Left ventricle myocardium inferior (tissue), 1 donor: ENCODE measurements at regions not wholly inside any gene's neighbourhood (a gene's known extent, or its start where the extent isn't known, plus 50 kb on each side); places are given as distances from the start of the nearest gene placed in this dataset.
"Not testable (repeated sequence)": the region's sequence is repeated elsewhere in the genome, so short reads cannot be mapped to it uniquely, and the experiment has no call there.

Experiments
- DNase-seq: peaks from one replicate; pipeline ENCODE4 v3.0.0-alpha.2; 2020
- H3K27ac ChIP-seq: fragments of 200-600 bp; replicated peaks from 2 replicates; pipeline ENCODE4 v1.8.0; 2021
- H3K27me3 ChIP-seq: fragments of 200-600 bp; 2 replicates; pipeline ENCODE4 v1.8.0; 2021; ENCODE audit warnings: low read depth
- H3K36me3 ChIP-seq: fragments of 200-600 bp; 2 replicates; pipeline ENCODE4 v1.8.0; 2021
- H3K4me1 ChIP-seq: fragments of 200-600 bp; 2 replicates; pipeline ENCODE4 v1.8.0; 2021
- H3K4me3 ChIP-seq: fragments of 200-600 bp; 2 replicates; pipeline ENCODE4 v1.8.0; 2021; ENCODE audit warnings: mild to moderate bottlenecking, moderate library complexity
- H3K9me3 ChIP-seq: fragments of 200-600 bp; replicated peaks from 2 replicates; pipeline ENCODE4 v1.8.0; 2021
- intact Hi-C: fragments of 100-400 bp; cut with micrococcal nuclease; formaldehyde crosslinking; loops from one replicate; pipeline ENCODE4 v1.11.0; 2022
- TF ChIP-seq, protein P1 (sequence below): fragments of 200-600 bp; IDR thresholded peaks from 2 replicates; pipeline ENCODE4 v1.8.0; 2021; ENCODE audit warnings: antibody characterized with exemption, mild to moderate bottlenecking, borderline replicate concordance
- donor health status: DM: no; HTN: yes; CAD: no; lungs with severe emphysema.

DNA sequence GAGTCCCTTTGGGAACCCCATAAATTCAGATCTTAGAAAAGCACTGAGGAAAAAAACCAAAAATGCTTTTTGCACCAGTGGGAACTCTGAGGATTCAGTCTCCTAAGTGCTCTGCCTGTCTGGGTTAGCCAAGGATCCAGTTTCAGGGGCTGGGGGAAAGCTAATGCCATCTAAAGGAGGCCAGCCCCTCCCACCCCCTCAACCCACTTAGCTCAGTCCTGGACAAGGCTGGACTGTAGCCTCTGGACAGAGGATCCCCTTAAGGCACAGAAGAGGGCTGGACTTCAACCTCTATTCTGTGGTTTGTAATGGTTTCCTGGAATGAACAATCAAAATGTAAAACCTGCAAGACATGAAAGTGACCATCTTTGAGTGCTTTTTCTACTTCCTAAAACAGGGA lies 356.1 kb upstream of the ZFHX3 start:
- H3K9me3 ChIP-seq, result no peaks in the 10 kb centered on the region
- TF ChIP-seq, protein P1, sequence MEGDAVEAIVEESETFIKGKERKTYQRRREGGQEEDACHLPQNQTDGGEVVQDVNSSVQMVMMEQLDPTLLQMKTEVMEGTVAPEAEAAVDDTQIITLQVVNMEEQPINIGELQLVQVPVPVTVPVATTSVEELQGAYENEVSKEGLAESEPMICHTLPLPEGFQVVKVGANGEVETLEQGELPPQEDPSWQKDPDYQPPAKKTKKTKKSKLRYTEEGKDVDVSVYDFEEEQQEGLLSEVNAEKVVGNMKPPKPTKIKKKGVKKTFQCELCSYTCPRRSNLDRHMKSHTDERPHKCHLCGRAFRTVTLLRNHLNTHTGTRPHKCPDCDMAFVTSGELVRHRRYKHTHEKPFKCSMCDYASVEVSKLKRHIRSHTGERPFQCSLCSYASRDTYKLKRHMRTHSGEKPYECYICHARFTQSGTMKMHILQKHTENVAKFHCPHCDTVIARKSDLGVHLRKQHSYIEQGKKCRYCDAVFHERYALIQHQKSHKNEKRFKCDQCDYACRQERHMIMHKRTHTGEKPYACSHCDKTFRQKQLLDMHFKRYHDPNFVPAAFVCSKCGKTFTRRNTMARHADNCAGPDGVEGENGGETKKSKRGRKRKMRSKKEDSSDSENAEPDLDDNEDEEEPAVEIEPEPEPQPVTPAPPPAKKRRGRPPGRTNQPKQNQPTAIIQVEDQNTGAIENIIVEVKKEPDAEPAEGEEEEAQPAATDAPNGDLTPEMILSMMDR, result no peak

DNA sequence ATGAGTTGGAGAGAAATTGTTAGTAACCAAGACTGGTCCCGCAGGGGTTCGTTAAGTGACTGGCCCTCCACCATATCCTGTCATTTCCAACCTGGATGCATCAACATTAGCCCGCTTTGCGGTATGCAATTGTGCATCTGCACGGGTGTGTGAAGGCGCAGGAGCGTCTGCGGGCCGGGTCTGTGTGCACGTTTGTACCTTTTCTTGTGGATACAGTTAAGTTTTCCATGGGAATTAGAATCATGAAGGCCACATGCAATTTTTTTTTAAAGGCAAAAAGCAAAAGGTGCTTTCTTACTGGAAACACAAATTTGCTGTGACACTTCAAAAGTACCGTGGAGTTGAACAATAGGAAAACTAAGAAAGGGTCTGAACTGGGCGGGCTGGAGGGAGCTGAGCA lies 355.4 kb upstream of the ZFHX3 start:
- no peaks in the 10 kb centered on the region for H3K27me3 ChIP-seq
- H3K36me3 ChIP-seq, result no peaks in the 10 kb centered on the region
- H3K9me3 ChIP-seq, result no peaks in the 10 kb centered on the region
- no peak for DNase-seq
- H3K4me1 ChIP-seq, result no peaks in the 10 kb centered on the region
- intact Hi-C loops, result no loop called here
- no peak overlapping the region for H3K27ac ChIP-seq
- no peak overlapping the region for H3K4me3 ChIP-seq
- TF ChIP-seq, protein P1, result no peak

More for the DNA sequence above, 356.1 kb upstream of the ZFHX3 start:
- Histone ChIP-seq H3K36me3 (no peaks in the 10 kb centered on the region), H3K4me1 (no peaks in the 10 kb centered on the region), H3K27ac (no peak overlapping the region), H3K27me3 (no peaks in the 10 kb centered on the region), H3K4me3 (no peak overlapping the region)
- no peak for DNase-seq
- intact Hi-C loops, result no loop called here

DNA sequence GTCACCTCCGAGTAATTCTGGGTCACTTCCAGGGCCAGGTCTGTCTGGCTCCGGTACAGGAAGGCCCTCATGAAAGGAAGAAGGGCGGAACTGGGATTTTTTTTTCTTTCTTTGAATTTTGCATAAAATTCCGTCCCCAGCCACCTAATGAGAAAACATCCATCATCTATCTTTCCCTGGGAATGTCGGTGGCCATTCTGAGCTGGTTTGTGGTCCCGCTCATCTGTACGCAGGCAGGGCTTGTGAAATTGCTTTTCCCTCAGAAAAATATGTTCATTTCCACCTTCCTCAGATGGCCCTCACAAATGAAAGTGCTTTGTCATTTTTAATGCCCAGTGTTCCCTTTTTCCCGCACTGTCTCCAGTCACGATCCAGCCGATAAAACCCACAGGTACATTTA lies 353.0 kb upstream of the ZFHX3 start:
- Histone ChIP-seq H3K27ac (no peak overlapping the region), H3K4me3 (no peak overlapping the region), H3K9me3 (no peaks in the 10 kb centered on the region), H3K27me3 (no peaks in the 10 kb centered on the region), H3K36me3 (no peaks in the 10 kb centered on the region), H3K4me1 (no peaks in the 10 kb centered on the region)
- DNase-seq, result no peak
- TF ChIP-seq, protein P1, result no peak
- intact Hi-C loops, result no loop called here

DNA sequence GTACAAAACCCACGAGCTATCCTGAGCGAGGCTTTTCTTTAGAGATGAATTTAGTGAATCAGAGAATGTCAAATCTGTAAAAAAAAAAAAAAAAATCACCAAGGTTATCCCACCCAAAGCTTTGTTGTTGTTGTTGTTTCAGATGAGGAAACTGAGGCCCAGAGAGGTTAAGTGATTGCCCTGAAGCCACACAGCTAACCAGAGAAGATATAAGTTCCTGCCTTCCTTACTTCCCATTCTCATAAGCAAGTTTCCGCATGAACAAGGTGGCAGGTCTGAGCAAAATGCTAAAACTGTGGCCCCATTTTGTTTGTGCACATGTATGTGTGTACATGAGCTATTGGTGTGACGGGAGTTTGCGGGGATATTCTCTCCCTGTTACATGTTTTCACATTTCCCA lies 352.1 kb upstream of the ZFHX3 start:
- Histone ChIP-seq H3K4me1 (no peaks in the 10 kb centered on the region), H3K4me3 (no peak overlapping the region), H3K27ac (no peak overlapping the region), H3K36me3 (no peaks in the 10 kb centered on the region), H3K9me3 (no peaks in the 10 kb centered on the region), H3K27me3 (no peaks in the 10 kb centered on the region)
- TF ChIP-seq, protein P1, result no peak
- intact Hi-C loops, result no loop called here
- DNase-seq, result no peak

DNA sequence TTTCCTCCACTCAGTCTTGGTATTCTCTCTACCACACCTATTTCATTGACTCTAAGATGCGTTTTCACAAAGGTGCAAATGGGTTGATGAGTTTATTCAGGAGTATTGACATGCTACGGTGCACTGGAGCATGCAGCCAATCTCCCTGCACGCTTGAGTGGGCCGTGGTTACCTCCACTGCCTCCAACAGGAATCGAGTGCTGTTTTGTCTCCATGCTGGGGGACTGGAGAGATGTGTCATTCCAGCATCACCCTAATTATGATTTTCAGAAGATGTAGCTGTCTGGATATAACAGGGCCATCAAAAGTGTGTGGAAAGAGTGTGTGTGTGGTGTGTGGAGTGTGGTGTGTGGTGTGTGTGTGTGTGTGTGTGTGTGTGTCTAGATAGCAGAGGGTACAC lies 351.6 kb upstream of the ZFHX3 start:
- no peaks in the 10 kb centered on the region for H3K9me3 ChIP-seq
- TF ChIP-seq, protein P1, result no peak
- no peak overlapping the region for H3K27ac ChIP-seq
- no peak for DNase-seq
- H3K4me1 ChIP-seq, result no peaks in the 10 kb centered on the region
- H3K27me3 ChIP-seq, result no peaks in the 10 kb centered on the region
- intact Hi-C loops, result no loop called here
- no peak overlapping the region for H3K4me3 ChIP-seq
- H3K36me3 ChIP-seq, result no peaks in the 10 kb centered on the region

DNA sequence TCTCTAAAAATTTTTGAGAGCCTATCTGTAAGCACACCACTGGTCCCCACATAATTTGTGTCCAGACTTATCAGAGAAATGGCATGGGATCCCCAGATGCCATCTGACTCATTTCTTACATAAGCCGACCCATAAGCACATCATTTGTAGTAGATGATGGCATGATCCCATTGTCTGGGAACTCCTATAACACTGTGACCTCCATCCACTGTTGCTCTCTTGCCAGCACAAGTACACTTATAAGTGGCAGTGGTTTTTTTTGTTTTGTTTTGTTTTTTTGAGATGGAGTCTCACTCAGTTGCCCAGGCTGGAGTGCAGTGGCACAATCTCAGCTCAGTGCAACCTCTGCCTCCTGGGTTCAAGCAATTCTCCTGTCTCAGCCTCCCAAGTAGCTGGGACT lies 350.7 kb upstream of the ZFHX3 start:
- not testable (repeated sequence) for DNase-seq

More for the DNA sequence above, 350.7 kb upstream of the ZFHX3 start:
- H3K9me3 ChIP-seq, H3K36me3 ChIP-seq, intact Hi-C loops, H3K27ac ChIP-seq, H3K4me1 ChIP-seq, H3K4me3 ChIP-seq, H3K27me3 ChIP-seq: not testable (repeated sequence)
